ENCODE measurements at regions not wholly inside any gene's neighbourhood (a gene's known extent, or its start where the extent isn't known, plus 50 kb on each side); places are given as distances from the start of the nearest gene placed in this dataset.

GRCh38 chr5:130386155-130386554 lies 481.9 kb downstream of the CHSY3 start:
- Histone ChIP-seq H2AK5ac (ENCODE audit: insufficient read length, low read length) (no peak overlapping the region), H3K4me1 (ENCODE audit: insufficient read depth, low read length) (no peaks in the 10 kb centered on the region), H3K4me2 (ENCODE audit: insufficient read depth, insufficient read length, low read length) (no peak overlapping the region), H2BK12ac (ENCODE audit: insufficient read length, low read depth, low read length) (no peak overlapping the region), H2BK20ac (ENCODE audit: low read depth, low read length, poor library complexity, severe bottlenecking) (no peak overlapping the region), H3T11ph (ENCODE audit: low read length) (no peak overlapping the region), H4K5ac (ENCODE audit: insufficient read length, low read depth, low read length) (no peak overlapping the region), H3K23me2 (ENCODE audit: insufficient read length, low read depth, low read length, poor library complexity, severe bottlenecking) (no peaks in the 10 kb centered on the region), H2BK5ac (ENCODE audit: insufficient read length, low read length) (no peak overlapping the region), H3K23ac (ENCODE audit: insufficient read length, low read depth, low read length) (no peak overlapping the region), H3K79me1 (ENCODE audit: insufficient read depth, low read depth, low read length, poor library complexity, severe bottlenecking) (no peaks in the 10 kb centered on the region), H3K9me3 (ENCODE audit: control insufficient read depth, low read depth, low read length) (no peaks in the 10 kb centered on the region), H4K8ac (replicated peaks; ENCODE audit: insufficient read length, low read depth, low read length) (no peak overlapping the region), H4K91ac (ENCODE audit: insufficient read length, low read depth, low read length) (no peak overlapping the region), H3K18ac (ENCODE audit: insufficient read length, low read depth, low read length) (no peak overlapping the region), H2BK120ac (ENCODE audit: low read depth, low read length, poor library complexity, severe bottlenecking) (no peak overlapping the region), H3K56ac (ENCODE audit: insufficient read length, low read depth, low read length) (no peak overlapping the region), H3K27ac (ENCODE audit: insufficient read length, low read depth, low read length) (no peak overlapping the region), H3K4ac (ENCODE audit: low read depth, low read length) (no peak overlapping the region), H4K20me1 (ENCODE audit: control insufficient read depth, insufficient read depth, insufficient read length) (no peaks in the 10 kb centered on the region), H3K9ac (ENCODE audit: extremely low read depth, insufficient read length, low read length) (no peak overlapping the region), H3K14ac (ENCODE audit: insufficient read depth, low read length) (no peak overlapping the region), H3K27me3 (ENCODE audit: insufficient read depth, low read length) (no peaks in the 10 kb centered on the region), H3K79me2 (ENCODE audit: insufficient read depth, low read length) (no peaks in the 10 kb centered on the region), H2BK15ac (ENCODE audit: low read depth, low read length) (no peak overlapping the region), H2AFZ (ENCODE audit: low read length) (peak overlapping the region; percentile 68)
- Mint-ChIP-seq H3K9me3 (no peaks in the 10 kb centered on the region), H3K36me3 (ENCODE audit: insufficient read depth in 1 of 3, low read depth in 3 of 3) (no peaks in the 10 kb centered on the region), H3K27me3 (ENCODE audit: low read depth) (no peaks in the 10 kb centered on the region), H3K4me3 (no peak overlapping the region), H3K27ac (no peak overlapping the region), H3K4me1 (peaks cover 7 to 10% of the 10 kb centered on the region in 2 experiments; a peak in 3 of 4 replicates)
- DNase-seq = no peak
- TF ChIP-seq, protein P1, sequence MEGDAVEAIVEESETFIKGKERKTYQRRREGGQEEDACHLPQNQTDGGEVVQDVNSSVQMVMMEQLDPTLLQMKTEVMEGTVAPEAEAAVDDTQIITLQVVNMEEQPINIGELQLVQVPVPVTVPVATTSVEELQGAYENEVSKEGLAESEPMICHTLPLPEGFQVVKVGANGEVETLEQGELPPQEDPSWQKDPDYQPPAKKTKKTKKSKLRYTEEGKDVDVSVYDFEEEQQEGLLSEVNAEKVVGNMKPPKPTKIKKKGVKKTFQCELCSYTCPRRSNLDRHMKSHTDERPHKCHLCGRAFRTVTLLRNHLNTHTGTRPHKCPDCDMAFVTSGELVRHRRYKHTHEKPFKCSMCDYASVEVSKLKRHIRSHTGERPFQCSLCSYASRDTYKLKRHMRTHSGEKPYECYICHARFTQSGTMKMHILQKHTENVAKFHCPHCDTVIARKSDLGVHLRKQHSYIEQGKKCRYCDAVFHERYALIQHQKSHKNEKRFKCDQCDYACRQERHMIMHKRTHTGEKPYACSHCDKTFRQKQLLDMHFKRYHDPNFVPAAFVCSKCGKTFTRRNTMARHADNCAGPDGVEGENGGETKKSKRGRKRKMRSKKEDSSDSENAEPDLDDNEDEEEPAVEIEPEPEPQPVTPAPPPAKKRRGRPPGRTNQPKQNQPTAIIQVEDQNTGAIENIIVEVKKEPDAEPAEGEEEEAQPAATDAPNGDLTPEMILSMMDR (conservative IDR thresholded peaks at IDR 0.05) = no peak; the same call in 2 of the 3 replicates
- no CpG with 5 or more reads among the region's 1 CpG for WGBS (ENCODE audit: extremely low coverage, insufficient read length, low lambda C conversion rate)
